Activated naive CD4-positive, alpha-beta T cell treated with anti-CD3 and anti-CD28 coated beads for 36 hours (primary cell): ENCODE measurements at regions not wholly inside any gene's neighbourhood (a gene's known extent, or its start where the extent isn't known, plus 50 kb on each side); places are given as distances from the start of the nearest gene placed in this dataset.

Source experiments
- CTCF ChIA-PET: fragments of 350-600 bp; sonication (Branson Sonifier 250); formaldehyde crosslinking; loops from one replicate; lab custom pipeline; 2021; ENCODE audit warnings: antibody characterized with exemption; lab: Charles Lee
- DNase-seq: peaks from one replicate; pipeline ENCODE4 v3.0.0-alpha.2; 2020
- H3K27ac Mint-ChIP-seq: one replicate; pipeline ENCODE4 v1.8.0; 2021; ENCODE audit warnings: mild to moderate bottlenecking, mixed read lengths
- H3K27me3 Mint-ChIP-seq: one replicate; pipeline ENCODE4 v1.8.0; 2021; ENCODE audit warnings: low read depth, mixed read lengths
- H3K36me3 Mint-ChIP-seq: one replicate; pipeline ENCODE4 v1.8.0; 2021; ENCODE audit warnings: low read depth, mixed read lengths
- H3K4me1 Mint-ChIP-seq: one replicate; pipeline ENCODE4 v1.8.0; 2021; ENCODE audit warnings: low read depth, mixed read lengths
- H3K4me3 Mint-ChIP-seq: one replicate; pipeline ENCODE4 v1.8.0; 2021; ENCODE audit warnings: mild to moderate bottlenecking, moderate library complexity, mixed read lengths
- H3K9me3 Mint-ChIP-seq: one replicate; pipeline ENCODE4 v1.8.0; 2021; ENCODE audit warnings: mixed read lengths
- intact Hi-C: fragments of 100-400 bp; cut with micrococcal nuclease; formaldehyde crosslinking; loops from one replicate; pipeline ENCODE4 v1.15.1; 2023

- Mint-ChIP-seq H3K4me3 (no peak overlapping the region), H3K4me1 (no peaks in the 10 kb centered on the region), H3K27ac (no peak overlapping the region), H3K9me3 (no peaks in the 10 kb centered on the region), H3K27me3 (no peaks in the 10 kb centered on the region), H3K36me3 (no peaks in the 10 kb centered on the region)
- CTCF ChIA-PET, result no interaction called here
- intact Hi-C loops, result no loop called here
- no peak for DNase-seq
Measured at GRCh38 chr9:73773896-73774295, 622.2 kb downstream of the ANXA1 start.

- H3K27ac Mint-ChIP-seq, result no peak overlapping the region
- no peaks in the 10 kb centered on the region for H3K27me3 Mint-ChIP-seq
- no peaks in the 10 kb centered on the region for H3K4me1 Mint-ChIP-seq
- CTCF ChIA-PET, result interaction anchor here (0.6 kb wide), 1 partner anchor 47 kb away, joined by 3 read pairs; no protein-coding TSS in a partner anchor
- intact Hi-C loops, result no loop called here
- no peak for DNase-seq
- H3K9me3 Mint-ChIP-seq, result no peaks in the 10 kb centered on the region
- H3K4me3 Mint-ChIP-seq, result no peak overlapping the region
- H3K36me3 Mint-ChIP-seq, result no peaks in the 10 kb centered on the region
Measured at GRCh38 chr9:73775757-73776156, 624.1 kb downstream of the ANXA1 start.

- Mint-ChIP-seq H3K4me3 (no peak overlapping the region), H3K4me1 (no peaks in the 10 kb centered on the region), H3K27ac (no peak overlapping the region), H3K36me3 (no peaks in the 10 kb centered on the region), H3K9me3 (peaks cover 5% of the 10 kb centered on the region), H3K27me3 (no peaks in the 10 kb centered on the region)
- CTCF ChIA-PET, result no interaction called here
- intact Hi-C loops, result no loop called here
- DNase-seq, result no peak
Measured at GRCh38 chr9:73780916-73781315, 629.3 kb downstream of the ANXA1 start.

- no peak overlapping the region for H3K27ac Mint-ChIP-seq
- no peaks in the 10 kb centered on the region for H3K4me1 Mint-ChIP-seq
- intact Hi-C loops, result no loop called here
- no peak overlapping the region for H3K4me3 Mint-ChIP-seq
- no peaks in the 10 kb centered on the region for H3K27me3 Mint-ChIP-seq
- DNase-seq, result no peak
- CTCF ChIA-PET, result no interaction called here
- H3K9me3 Mint-ChIP-seq, result peaks cover 12% of the 10 kb centered on the region
- no peaks in the 10 kb centered on the region for H3K36me3 Mint-ChIP-seq
Measured at GRCh38 chr9:73782166-73782565, 630.5 kb downstream of the ANXA1 start.

GRCh38 chr9:73799446-73799845, 647.8 kb downstream of the ANXA1 start:
- CTCF ChIA-PET, result no interaction called here
- intact Hi-C loops, result no loop called here
- H3K9me3 Mint-ChIP-seq, result peaks cover 3% of the 10 kb centered on the region
- H3K36me3 Mint-ChIP-seq, result no peaks in the 10 kb centered on the region
- no peaks in the 10 kb centered on the region for H3K4me1 Mint-ChIP-seq
- H3K27ac Mint-ChIP-seq, result no peak overlapping the region
- no peak for DNase-seq
- H3K27me3 Mint-ChIP-seq, result no peaks in the 10 kb centered on the region
- H3K4me3 Mint-ChIP-seq, result no peak overlapping the region

- no peaks in the 10 kb centered on the region for H3K4me1 Mint-ChIP-seq
- intact Hi-C loops, result no loop called here
- peaks cover under 1% of the 10 kb centered on the region for H3K9me3 Mint-ChIP-seq
- no peak for DNase-seq
- H3K27ac Mint-ChIP-seq, result no peak overlapping the region
- no peaks in the 10 kb centered on the region for H3K27me3 Mint-ChIP-seq
- no peaks in the 10 kb centered on the region for H3K36me3 Mint-ChIP-seq
- CTCF ChIA-PET, result no interaction called here
- H3K4me3 Mint-ChIP-seq, result no peak overlapping the region
Measured at GRCh38 chr9:73805111-73805510, 653.4 kb downstream of the ANXA1 start.

- no peaks in the 10 kb centered on the region for H3K36me3 Mint-ChIP-seq
- no peak overlapping the region for H3K27ac Mint-ChIP-seq
- intact Hi-C loops, result no loop called here
- DNase-seq, result no peak
- no peak overlapping the region for H3K4me3 Mint-ChIP-seq
- no peaks in the 10 kb centered on the region for H3K4me1 Mint-ChIP-seq
- CTCF ChIA-PET, result no interaction called here
- H3K27me3 Mint-ChIP-seq, result no peaks in the 10 kb centered on the region
- H3K9me3 Mint-ChIP-seq, result no peaks in the 10 kb centered on the region
Measured at GRCh38 chr9:73805853-73806458, 654.3 kb downstream of the ANXA1 start.

- no peak overlapping the region for H3K4me3 Mint-ChIP-seq
- no peak for DNase-seq
- no peaks in the 10 kb centered on the region for H3K4me1 Mint-ChIP-seq
- intact Hi-C loops, result no loop called here
- CTCF ChIA-PET, result no interaction called here
- no peak overlapping the region for H3K27ac Mint-ChIP-seq
- no peaks in the 10 kb centered on the region for H3K27me3 Mint-ChIP-seq
- H3K36me3 Mint-ChIP-seq, result no peaks in the 10 kb centered on the region
- no peaks in the 10 kb centered on the region for H3K9me3 Mint-ChIP-seq
Measured at GRCh38 chr9:73806876-73807275, 655.2 kb downstream of the ANXA1 start.

GRCh38 chr9:73807952-73808351, 656.3 kb downstream of the ANXA1 start:
- intact Hi-C loops, result no loop called here
- no peaks in the 10 kb centered on the region for H3K4me1 Mint-ChIP-seq
- no peak overlapping the region for H3K4me3 Mint-ChIP-seq
- H3K36me3 Mint-ChIP-seq, result no peaks in the 10 kb centered on the region
- H3K9me3 Mint-ChIP-seq, result no peaks in the 10 kb centered on the region
- H3K27ac Mint-ChIP-seq, result no peak overlapping the region
- CTCF ChIA-PET, result no interaction called here
- no peaks in the 10 kb centered on the region for H3K27me3 Mint-ChIP-seq
- DNase-seq, result no peak

- H3K4me3 Mint-ChIP-seq, result no peak overlapping the region
- H3K36me3 Mint-ChIP-seq, result no peaks in the 10 kb centered on the region
- CTCF ChIA-PET, result no interaction called here
- H3K27ac Mint-ChIP-seq, result no peak overlapping the region
- no peaks in the 10 kb centered on the region for H3K27me3 Mint-ChIP-seq
- no peaks in the 10 kb centered on the region for H3K9me3 Mint-ChIP-seq
- H3K4me1 Mint-ChIP-seq, result no peaks in the 10 kb centered on the region
- intact Hi-C loops, result no loop called here
- no peak for DNase-seq
Measured at GRCh38 chr9:73810585-73811215, 659.0 kb downstream of the ANXA1 start.

- Mint-ChIP-seq H3K27ac (no peak overlapping the region), H3K4me3 (no peak overlapping the region), H3K9me3 (no peaks in the 10 kb centered on the region), H3K4me1 (no peaks in the 10 kb centered on the region), H3K27me3 (no peaks in the 10 kb centered on the region), H3K36me3 (no peaks in the 10 kb centered on the region)
- DNase-seq, result no peak
- CTCF ChIA-PET, result interaction anchor here (1.0 kb wide), 1 partner anchor 16 kb away, joined by 3 read pairs; no protein-coding TSS in a partner anchor
- intact Hi-C loops, result no loop called here
Measured at GRCh38 chr9:73813546-73813945, 661.9 kb downstream of the ANXA1 start.

GRCh38 chr9:73816905-73817304, 665.2 kb downstream of the ANXA1 start:
- CTCF ChIA-PET, result no interaction called here
- no peaks in the 10 kb centered on the region for H3K27me3 Mint-ChIP-seq
- no peaks in the 10 kb centered on the region for H3K9me3 Mint-ChIP-seq
- H3K4me3 Mint-ChIP-seq, result no peak overlapping the region
- DNase-seq, result no peak
- intact Hi-C loops, result no loop called here
- H3K36me3 Mint-ChIP-seq, result no peaks in the 10 kb centered on the region
- no peak overlapping the region for H3K27ac Mint-ChIP-seq
- H3K4me1 Mint-ChIP-seq, result no peaks in the 10 kb centered on the region

GRCh38 chr9:73824671-73825070, 672.5 kb upstream of the RORB start:
- no peak overlapping the region for H3K4me3 Mint-ChIP-seq
- H3K27me3 Mint-ChIP-seq, result no peaks in the 10 kb centered on the region
- no peak overlapping the region for H3K27ac Mint-ChIP-seq
- DNase-seq, result no peak
- no peaks in the 10 kb centered on the region for H3K9me3 Mint-ChIP-seq
- H3K4me1 Mint-ChIP-seq, result no peaks in the 10 kb centered on the region
- CTCF ChIA-PET, result no interaction called here
- intact Hi-C loops, result no loop called here
- H3K36me3 Mint-ChIP-seq, result no peaks in the 10 kb centered on the region
